8988T (cell line): ENCODE measurements at regions not wholly inside any gene's neighbourhood (a gene's known extent, or its start where the extent isn't known, plus 50 kb on each side); places are given as distances from the start of the nearest gene placed in this dataset.

Source experiments
- DNase-seq: peaks from one replicate; pipeline ENCODE4 v3.0.0; 2011

- no peak for DNase-seq
Measured at GRCh38 chr15:31782016-31782783, 248.1 kb upstream of the CHRNA7 start.

DNA sequence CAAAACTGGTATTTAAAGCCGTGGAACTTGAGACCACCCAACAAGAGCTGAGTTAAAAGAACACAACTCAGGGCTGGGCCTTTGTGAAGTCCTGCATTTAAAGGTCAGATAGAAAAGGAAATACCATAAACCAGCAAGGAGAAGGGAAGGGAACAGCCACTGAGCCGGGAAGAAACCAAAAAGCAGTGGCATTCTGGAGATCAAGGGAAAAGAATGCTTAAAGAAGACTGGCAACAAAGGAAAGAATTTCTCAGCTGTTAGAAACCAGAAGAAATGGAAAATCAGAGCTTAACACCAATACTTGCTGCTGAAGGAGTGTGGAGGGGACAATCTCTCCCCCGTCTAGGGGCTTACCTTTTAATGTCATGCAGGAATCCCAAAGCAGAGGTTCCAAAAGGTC, 247.4 kb upstream of the CHRNA7 start:
- no peak for DNase-seq

DNA sequence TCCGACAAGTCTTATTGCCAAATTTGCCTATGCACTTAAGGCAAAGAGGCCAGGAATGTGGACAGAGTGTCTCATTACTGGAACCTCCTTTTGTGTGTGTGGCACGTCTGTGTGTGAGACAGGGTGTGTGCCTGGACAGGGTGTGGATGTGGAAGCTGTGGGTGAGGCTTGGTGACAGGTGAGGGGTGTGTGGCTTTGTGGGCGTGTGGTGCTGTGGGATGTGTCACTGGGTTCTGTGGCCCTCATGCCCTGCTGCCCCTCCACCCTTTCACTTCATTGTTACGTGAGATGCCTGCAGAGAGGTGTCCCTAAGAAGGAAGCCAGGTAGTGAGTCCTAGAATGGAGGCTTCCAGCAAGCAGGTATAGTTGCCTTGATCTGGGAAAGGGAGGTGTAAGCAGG, 244.0 kb upstream of the CHRNA7 start:
- no peak for DNase-seq

- no peak for DNase-seq
Measured at GRCh38 chr15:31788104-31788503, 242.2 kb upstream of the CHRNA7 start.

- no peak for DNase-seq
Measured at GRCh38 chr15:31792611-31793199, 237.6 kb upstream of the CHRNA7 start.

DNA sequence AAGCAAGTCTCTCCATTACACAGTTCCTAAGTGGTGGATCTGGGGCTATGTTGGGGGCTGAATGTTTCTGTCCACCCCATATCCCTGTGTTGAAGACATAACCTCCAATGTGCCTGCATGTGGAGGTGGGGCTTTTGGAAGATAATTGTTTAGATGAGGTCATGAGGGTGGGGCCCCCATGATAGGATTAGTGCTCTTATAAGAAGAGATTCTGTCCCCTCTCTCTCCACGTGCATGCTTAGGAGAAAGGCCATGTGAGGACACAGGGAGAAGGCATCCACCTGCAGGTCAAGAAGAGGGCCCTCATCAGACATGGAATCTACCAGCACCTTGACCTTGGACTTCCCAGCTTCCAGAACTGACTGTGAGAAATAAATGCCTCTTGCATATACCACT, 231.0 kb upstream of the CHRNA7 start:
- no peak for DNase-seq

- no peak for DNase-seq
Measured at GRCh38 chr15:31799715-31800321, 230.5 kb upstream of the CHRNA7 start.

- no peak for DNase-seq
Measured at GRCh38 chr15:31801152-31801551, 229.2 kb upstream of the CHRNA7 start.

- no peak for DNase-seq
Measured at GRCh38 chr15:31802761-31803160, 227.6 kb upstream of the CHRNA7 start.

GRCh38 chr15:31803388-31803884, 226.9 kb upstream of the CHRNA7 start:
- DNase-seq = no peak

- no peak for DNase-seq
Measured at GRCh38 chr15:31805090-31805662, 225.1 kb upstream of the CHRNA7 start.

DNA sequence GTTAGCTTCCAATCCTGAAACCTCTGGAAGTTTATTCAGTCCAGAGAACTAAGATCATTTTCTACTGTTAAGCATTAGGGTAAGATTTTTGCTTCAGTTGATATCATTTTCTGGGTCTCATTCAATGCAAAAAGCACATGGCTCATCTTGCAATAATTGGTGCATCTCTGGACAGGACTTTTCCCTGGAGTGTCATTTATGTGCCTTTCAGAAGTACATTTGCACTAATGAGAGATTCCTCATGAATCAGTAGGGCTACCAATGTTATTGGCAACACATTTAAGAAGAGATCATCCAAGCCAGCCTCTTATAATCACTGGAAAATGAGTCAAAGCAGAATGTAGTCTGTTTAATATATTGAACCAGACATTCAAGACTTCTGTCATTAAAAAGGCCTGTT, 224.2 kb upstream of the CHRNA7 start:
- no peak for DNase-seq

GRCh38 chr15:31811641-31812040, 218.7 kb upstream of the CHRNA7 start:
- no peak for DNase-seq

DNA sequence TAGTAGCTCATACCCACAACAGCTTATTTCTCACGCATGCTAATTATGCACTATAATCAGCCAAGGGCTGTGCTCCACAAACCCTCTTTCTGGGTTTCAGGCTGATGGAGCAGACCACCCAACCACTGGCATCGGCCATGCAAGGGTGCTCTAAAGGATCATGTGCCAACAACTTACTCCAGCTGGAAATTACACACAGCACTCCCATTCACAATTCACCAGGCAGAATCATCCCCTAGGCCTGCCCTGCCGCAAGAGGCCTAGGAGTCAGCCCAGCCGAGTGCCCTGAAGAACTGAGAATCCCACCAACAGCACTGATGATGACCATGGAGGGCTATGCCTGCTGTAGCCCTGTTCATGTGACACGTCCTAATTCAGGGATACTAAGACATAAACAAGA, 216.2 kb upstream of the CHRNA7 start:
- DNase-seq = no peak

DNA sequence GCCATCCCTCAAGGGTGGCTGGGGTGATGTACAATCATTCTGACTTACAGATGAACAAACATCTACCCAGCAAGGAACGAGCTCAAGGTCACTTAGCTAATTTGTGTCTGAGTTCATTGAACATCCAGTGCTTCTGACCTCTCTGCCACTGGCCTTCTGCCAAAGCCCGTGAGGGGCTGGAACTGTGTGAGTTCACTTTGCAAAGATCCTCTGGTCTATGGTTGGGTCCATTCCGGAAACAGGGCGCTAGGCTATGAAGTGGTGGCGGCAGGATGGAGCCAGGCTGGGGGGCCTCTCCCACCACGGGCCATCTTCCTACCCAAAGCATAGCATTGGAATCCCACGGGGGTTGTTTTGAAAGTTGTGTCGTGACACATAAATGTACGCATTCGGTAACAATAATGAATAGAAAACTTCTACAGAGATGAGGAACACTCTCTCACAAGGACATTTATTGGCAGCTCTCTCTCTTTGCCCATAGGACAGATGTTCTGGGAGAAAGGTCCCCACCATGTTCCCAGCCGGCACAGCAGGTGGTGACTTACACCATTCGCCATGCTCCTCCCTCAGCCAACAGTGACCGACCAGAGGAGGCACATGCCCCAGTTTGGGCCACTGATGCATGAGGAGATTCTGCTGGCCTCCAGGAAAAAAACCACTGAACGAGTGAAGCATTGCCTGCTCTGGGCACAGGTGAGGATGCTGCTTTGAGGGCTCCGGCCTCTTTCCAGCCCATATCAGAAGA, 214.7 kb upstream of the CHRNA7 start:
- DNase-seq = no peak

DNA sequence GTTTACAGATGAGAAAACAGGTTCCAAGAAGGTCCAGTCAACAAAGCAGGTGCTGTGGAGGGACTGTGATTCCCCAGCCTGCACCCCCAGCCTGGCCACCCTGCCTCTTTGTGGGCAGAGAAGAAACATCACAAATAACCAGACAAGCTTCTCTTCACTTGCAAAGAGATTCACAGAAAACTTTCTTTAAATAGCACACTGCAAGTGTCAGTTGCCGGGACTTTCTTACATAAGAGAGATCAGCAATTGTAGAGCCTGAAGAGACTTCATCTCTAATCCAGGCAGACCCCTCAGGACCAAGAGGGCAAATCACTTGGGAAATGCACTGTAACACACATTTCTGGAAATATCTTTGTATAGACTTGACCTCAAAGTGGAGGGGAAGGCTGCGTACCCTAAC, 207.9 kb upstream of the CHRNA7 start:
- no peak for DNase-seq

- DNase-seq = no peak
Measured at GRCh38 chr15:31824024-31824423, 206.3 kb upstream of the CHRNA7 start.

- DNase-seq = no peak
Measured at GRCh38 chr15:31828594-31828993, 201.7 kb upstream of the CHRNA7 start.

DNA sequence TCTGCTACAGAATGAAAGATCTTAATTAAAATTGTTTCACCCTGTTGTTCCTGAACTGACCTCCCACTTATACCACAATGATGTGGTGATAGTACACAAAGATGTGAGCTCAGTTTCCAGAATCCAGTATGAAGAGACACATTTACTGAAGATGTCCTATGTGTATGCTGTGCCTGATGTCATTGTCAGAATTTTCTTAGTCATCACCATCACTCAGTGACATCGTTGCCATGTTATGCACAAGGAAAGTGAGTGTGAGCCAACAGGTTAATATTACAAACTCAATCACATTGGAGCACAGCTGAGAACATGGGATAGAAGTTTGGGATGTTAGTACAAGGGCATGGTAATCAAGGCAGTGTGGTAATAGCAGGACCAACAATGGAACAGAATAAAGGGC, 199.7 kb upstream of the CHRNA7 start:
- no peak for DNase-seq

GRCh38 chr15:31831596-31831995, 198.7 kb upstream of the CHRNA7 start:
- DNase-seq = no peak

- DNase-seq = no peak
Measured at GRCh38 chr15:31834654-31835053, 195.7 kb upstream of the CHRNA7 start.

DNA sequence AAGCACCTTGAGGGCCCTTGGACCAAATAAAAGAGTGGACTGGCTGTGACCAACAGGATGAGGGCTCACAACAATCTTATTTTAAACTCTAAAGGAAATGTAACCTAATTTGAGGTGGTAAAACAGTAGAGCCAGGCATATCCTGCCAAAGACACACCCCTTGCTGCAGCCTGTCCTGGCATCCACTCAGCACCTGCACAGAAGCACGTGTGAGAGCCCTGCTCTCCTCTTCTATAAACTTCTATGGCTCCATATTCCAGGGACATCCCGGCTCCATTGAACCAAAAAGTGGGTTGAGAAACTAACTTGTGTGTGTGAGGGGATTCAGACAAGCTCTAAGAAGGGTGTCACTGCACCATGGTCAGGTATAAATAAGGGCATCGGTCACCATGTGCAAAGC, 190.9 kb upstream of the CHRNA7 start:
- DNase-seq = no peak

DNA sequence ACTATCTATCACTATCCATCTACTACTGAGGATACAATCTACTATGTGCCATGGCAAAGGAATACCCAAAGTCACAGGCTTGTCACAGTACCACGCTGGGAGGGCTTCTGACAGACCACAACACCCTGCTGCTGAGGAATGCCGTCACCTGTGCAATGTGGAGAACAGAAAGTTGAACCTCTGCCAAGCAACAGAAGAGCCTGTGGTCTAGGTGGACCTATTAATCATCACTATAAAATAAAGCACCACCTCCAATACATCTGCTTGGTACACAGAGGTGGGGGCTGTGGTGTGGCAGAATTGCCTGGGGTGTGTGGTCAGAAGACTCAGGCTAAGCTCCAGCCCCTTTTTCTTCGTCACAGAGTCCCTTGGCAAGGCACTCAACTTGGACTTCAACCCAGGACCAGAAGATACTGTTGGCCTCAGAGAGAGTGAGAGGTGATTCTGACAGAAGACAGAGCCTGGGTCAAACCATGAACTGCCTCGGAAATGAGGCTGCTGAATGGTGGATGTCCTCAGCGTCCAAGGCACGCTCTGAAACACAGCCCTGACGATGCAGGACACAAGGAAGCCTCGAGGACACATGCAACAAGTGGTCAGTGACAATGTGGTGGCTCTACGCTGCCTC, 189.4 kb upstream of the CHRNA7 start:
- no peak for DNase-seq
